Erythroblast (primary cell): ENCODE measurements at regions not wholly inside any gene's neighbourhood (a gene's known extent, or its start where the extent isn't known, plus 50 kb on each side); places are given as distances from the start of the nearest gene placed in this dataset.
"Not testable (repeated sequence)": the region's sequence is repeated elsewhere in the genome, so short reads cannot be mapped to it uniquely, and the experiment has no call there.

ENCODE experiments used
- GATA1 ChIP-seq: IDR thresholded peaks from 2 replicates; pipeline ENCODE4 v1.6.1; 2011; ENCODE audit warnings: low read depth, mild to moderate bottlenecking, control low read depth, low read length, moderate library complexity
- POLR2A ChIP-seq: IDR thresholded peaks from 2 replicates; pipeline ENCODE4 v1.6.1; 2011; ENCODE audit warnings: mild to moderate bottlenecking, low read length

- TF ChIP-seq POLR2A, GATA1: not testable (repeated sequence)
Measured at GRCh38 chr16:16627865-16628264, 248.9 kb downstream of the NPIPA7 start.
